Panc1 (cell line): ENCODE measurements at regions not wholly inside any gene's neighbourhood (a gene's known extent, or its start where the extent isn't known, plus 50 kb on each side); places are given as distances from the start of the nearest gene placed in this dataset.

Experiments
- POLR2AphosphoS5 ChIP-seq: IDR thresholded peaks from 2 replicates; pipeline ENCODE4 v1.6.1; 2012; ENCODE audit warnings: mild to moderate bottlenecking, low read depth, low read length, moderate library complexity
- SIN3A ChIP-seq: IDR thresholded peaks from 2 replicates; pipeline ENCODE4 v1.6.1; 2012; ENCODE audit warnings: low read depth, mild to moderate bottlenecking, low read length, moderate library complexity, borderline replicate concordance; ENCODE audit not compliant: insufficient read depth
- TCF7L2 ChIP-seq: IDR thresholded peaks from 2 replicates; pipeline ENCODE4 v1.6.1; 2011; ENCODE audit warnings: mild to moderate bottlenecking, low read depth, low read length, inconsistent platforms
- TF ChIP-seq, protein P1 (sequence below): fragments of 450-650 bp; IDR thresholded peaks from 2 replicates; pipeline ENCODE4 v1.5.1; 2017; ENCODE audit warnings: mild to moderate bottlenecking
- TF ChIP-seq, protein P2 (sequence below), 2 experiments: IDR thresholded peaks; 2 replicates each; pipeline ENCODE4 v1.6.1; 2011 to 2012; ENCODE audit warnings: low read depth in 2 of 2, control low read depth in 1 of 2, low read length in 1 of 2, mild to moderate bottlenecking in 1 of 2, moderate library complexity in 1 of 2; ENCODE audit not compliant: insufficient read depth in 1 of 2

DNA sequence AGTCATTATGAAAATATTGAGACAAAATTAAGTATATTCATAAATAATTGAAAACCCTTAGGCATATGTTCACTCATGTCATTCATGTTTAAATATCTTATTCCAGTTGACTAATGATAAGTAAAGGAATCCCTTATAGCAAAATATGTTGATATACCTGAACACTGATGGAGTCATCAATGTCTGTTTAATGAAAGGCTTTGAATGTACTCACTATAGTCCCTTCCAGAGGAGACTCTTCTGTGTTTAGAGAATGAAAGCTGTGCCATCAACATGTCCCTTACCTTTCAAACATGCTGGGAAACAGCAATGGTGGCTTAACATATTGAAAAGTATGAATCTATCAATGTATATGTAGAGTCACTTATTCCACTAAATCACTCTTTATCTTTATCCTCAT is 242.9 kb downstream of the KCNJ3 start:
- TF ChIP-seq, protein P1, sequence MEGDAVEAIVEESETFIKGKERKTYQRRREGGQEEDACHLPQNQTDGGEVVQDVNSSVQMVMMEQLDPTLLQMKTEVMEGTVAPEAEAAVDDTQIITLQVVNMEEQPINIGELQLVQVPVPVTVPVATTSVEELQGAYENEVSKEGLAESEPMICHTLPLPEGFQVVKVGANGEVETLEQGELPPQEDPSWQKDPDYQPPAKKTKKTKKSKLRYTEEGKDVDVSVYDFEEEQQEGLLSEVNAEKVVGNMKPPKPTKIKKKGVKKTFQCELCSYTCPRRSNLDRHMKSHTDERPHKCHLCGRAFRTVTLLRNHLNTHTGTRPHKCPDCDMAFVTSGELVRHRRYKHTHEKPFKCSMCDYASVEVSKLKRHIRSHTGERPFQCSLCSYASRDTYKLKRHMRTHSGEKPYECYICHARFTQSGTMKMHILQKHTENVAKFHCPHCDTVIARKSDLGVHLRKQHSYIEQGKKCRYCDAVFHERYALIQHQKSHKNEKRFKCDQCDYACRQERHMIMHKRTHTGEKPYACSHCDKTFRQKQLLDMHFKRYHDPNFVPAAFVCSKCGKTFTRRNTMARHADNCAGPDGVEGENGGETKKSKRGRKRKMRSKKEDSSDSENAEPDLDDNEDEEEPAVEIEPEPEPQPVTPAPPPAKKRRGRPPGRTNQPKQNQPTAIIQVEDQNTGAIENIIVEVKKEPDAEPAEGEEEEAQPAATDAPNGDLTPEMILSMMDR, result no peak
- TF ChIP-seq POLR2AphosphoS5, result no peak
- TF ChIP-seq, protein P2, sequence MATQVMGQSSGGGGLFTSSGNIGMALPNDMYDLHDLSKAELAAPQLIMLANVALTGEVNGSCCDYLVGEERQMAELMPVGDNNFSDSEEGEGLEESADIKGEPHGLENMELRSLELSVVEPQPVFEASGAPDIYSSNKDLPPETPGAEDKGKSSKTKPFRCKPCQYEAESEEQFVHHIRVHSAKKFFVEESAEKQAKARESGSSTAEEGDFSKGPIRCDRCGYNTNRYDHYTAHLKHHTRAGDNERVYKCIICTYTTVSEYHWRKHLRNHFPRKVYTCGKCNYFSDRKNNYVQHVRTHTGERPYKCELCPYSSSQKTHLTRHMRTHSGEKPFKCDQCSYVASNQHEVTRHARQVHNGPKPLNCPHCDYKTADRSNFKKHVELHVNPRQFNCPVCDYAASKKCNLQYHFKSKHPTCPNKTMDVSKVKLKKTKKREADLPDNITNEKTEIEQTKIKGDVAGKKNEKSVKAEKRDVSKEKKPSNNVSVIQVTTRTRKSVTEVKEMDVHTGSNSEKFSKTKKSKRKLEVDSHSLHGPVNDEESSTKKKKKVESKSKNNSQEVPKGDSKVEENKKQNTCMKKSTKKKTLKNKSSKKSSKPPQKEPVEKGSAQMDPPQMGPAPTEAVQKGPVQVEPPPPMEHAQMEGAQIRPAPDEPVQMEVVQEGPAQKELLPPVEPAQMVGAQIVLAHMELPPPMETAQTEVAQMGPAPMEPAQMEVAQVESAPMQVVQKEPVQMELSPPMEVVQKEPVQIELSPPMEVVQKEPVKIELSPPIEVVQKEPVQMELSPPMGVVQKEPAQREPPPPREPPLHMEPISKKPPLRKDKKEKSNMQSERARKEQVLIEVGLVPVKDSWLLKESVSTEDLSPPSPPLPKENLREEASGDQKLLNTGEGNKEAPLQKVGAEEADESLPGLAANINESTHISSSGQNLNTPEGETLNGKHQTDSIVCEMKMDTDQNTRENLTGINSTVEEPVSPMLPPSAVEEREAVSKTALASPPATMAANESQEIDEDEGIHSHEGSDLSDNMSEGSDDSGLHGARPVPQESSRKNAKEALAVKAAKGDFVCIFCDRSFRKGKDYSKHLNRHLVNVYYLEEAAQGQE (IDR thresholded peaks at IDR 0.05; ENCODE audit: insufficient read depth in 1 of 2, low read depth in 2 of 2, low read length in 1 of 2), result no peak
- no peak for TF ChIP-seq TCF7L2
- no peak for TF ChIP-seq SIN3A
